ENCODE measurements at regions not wholly inside any gene's neighbourhood (a gene's known extent, or its start where the extent isn't known, plus 50 kb on each side); places are given as distances from the start of the nearest gene placed in this dataset.

GRCh38 chr14:106500571-106500970, 974.2 kb downstream of the TMEM121 start:
- TF ChIP-seq POLR2A (IDR thresholded peaks at IDR 0.05; ENCODE audit: low read depth, low read length) = no peak
- no peak for TF ChIP-seq TAF1 (IDR thresholded peaks at IDR 0.05; ENCODE audit: low read depth, low read length)
- no peak for TF ChIP-seq POLR2AphosphoS5 (IDR thresholded peaks at IDR 0.05; ENCODE audit: low read depth, low read length)
- no peak for TF ChIP-seq POU2F2 (IDR thresholded peaks at IDR 0.05; ENCODE audit: low read depth, low read length)
- TF ChIP-seq SPI1 (IDR thresholded peaks at IDR 0.05; ENCODE audit: low read depth, low read length) = no peak
